IPS-18a (cell line): ENCODE measurements at regions not wholly inside any gene's neighbourhood (a gene's known extent, or its start where the extent isn't known, plus 50 kb on each side); places are given as distances from the start of the nearest gene placed in this dataset.

Experiments
- H3K27ac ChIP-seq: one replicate; pipeline ENCODE4 v1.5.1; 2013; ENCODE audit warnings: low read length
- H3K27me3 ChIP-seq: one replicate; pipeline ENCODE4 v1.6.1; 2013; ENCODE audit warnings: mild to moderate bottlenecking, low read length; ENCODE audit not compliant: control insufficient read depth, insufficient read depth
- H3K36me3 ChIP-seq: one replicate; pipeline ENCODE4 v1.6.1; 2013; ENCODE audit warnings: low read depth, low read length; ENCODE audit not compliant: control insufficient read depth
- H3K4me1 ChIP-seq: one replicate; pipeline ENCODE4 v1.6.1; 2013; ENCODE audit warnings: low read depth, low read length; ENCODE audit not compliant: control insufficient read depth
- H3K4me3 ChIP-seq: one replicate; pipeline ENCODE4 v1.5.1; 2013; ENCODE audit warnings: low read length
- H3K9ac ChIP-seq: one replicate; pipeline ENCODE4 v1.6.1; 2013; ENCODE audit warnings: mild to moderate bottlenecking, low read length, moderate library complexity
- H3K9me3 ChIP-seq: one replicate; pipeline ENCODE4 v1.6.1; 2013; ENCODE audit warnings: low read depth, low read length; ENCODE audit not compliant: control insufficient read depth

GRCh38 chr17:52495646-52496045 is 337.1 kb upstream of the CA10 start:
- H3K27ac ChIP-seq: no peak overlapping the region
- H3K9me3 ChIP-seq: no peaks in the 10 kb centered on the region
- no peaks in the 10 kb centered on the region for H3K4me1 ChIP-seq
- no peak overlapping the region for H3K9ac ChIP-seq
- H3K27me3 ChIP-seq: no peaks in the 10 kb centered on the region
- H3K4me3 ChIP-seq: no peak overlapping the region
- no peaks in the 10 kb centered on the region for H3K36me3 ChIP-seq

DNA sequence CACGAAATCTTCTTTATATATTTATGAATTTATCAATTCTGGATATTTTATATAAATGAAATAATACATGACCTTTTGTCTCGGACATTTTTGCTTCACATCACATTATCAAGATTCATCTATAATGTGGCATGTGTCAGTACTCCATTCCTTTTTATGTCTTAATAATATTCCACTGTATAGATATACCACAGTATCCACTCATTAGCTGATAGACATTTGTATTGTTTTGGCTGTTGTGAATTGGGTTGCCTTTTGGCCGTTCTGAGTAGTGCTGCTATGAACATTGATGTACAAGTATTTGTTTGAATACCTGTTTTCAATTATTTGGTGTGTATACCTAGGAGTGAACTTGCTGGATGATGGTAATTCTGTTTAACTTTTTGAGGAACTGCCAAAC is 323.8 kb upstream of the CA10 start:
- Histone ChIP-seq H3K9ac (no peak overlapping the region), H3K27ac (no peak overlapping the region), H3K9me3 (no peaks in the 10 kb centered on the region), H3K36me3 (no peaks in the 10 kb centered on the region), H3K4me1 (no peaks in the 10 kb centered on the region), H3K4me3 (no peak overlapping the region), H3K27me3 (no peaks in the 10 kb centered on the region)

GRCh38 chr17:52477824-52478699 is 319.5 kb upstream of the CA10 start:
- Histone ChIP-seq H3K9ac (no peak overlapping the region), H3K36me3 (no peaks in the 10 kb centered on the region), H3K4me1 (no peaks in the 10 kb centered on the region), H3K27ac (no peak overlapping the region), H3K9me3 (no peaks in the 10 kb centered on the region), H3K4me3 (no peak overlapping the region), H3K27me3 (no peaks in the 10 kb centered on the region)

DNA sequence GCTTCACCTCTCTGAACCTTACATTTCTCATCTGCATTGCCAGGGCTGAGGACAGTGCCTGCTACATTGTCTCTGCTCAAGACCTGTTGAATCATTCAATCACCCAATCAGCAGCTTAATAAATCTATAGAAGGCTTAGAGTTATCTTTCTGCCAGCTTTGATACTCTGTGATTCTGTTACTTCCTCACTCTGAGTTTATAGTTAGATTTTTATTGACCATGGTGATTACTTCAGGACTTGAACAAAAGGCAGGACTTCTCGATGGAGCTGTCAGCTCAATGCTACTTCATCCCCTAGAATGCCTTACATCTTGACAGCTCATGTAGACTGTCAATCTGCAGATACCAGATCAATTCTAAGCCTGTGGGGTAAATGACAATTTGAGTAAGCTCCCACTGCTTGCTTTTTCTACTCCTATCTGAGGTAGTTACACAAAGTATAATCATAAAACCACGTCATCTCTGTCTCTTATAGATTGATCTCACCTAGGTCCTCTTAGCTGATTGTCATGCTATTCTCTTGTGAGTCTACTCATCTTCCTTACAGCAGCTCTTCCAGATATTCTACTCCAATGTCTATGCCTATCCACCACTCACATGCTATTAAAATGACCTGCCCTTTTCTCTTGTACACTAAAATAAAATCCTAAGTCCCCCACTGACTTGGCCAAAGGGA is 318.3 kb upstream of the CA10 start:
- Histone ChIP-seq H3K9me3 (no peaks in the 10 kb centered on the region), H3K27ac (no peak overlapping the region), H3K27me3 (no peaks in the 10 kb centered on the region), H3K36me3 (no peaks in the 10 kb centered on the region), H3K4me3 (no peak overlapping the region), H3K4me1 (no peaks in the 10 kb centered on the region), H3K9ac (no peak overlapping the region)

DNA sequence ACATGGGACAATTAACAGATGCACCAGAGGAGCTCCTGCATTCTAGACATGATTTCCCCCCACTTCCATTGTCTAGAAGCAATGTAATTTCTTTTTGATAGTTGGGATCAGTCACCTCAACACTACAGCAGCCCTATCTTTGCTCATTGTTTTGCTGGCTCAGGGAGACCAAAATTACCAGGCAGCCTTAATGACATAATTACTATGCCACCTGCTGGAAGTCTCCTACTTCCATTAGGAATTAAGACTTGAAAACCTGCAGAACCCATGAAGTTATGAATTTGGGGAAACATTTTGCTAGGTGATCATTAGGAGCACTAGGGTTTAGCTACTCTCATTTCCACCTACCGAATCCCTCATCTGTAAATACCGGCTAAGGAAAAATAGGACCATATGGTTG is 312.0 kb upstream of the CA10 start:
- Histone ChIP-seq H3K9me3 (no peaks in the 10 kb centered on the region), H3K9ac (no peak overlapping the region), H3K4me1 (no peaks in the 10 kb centered on the region), H3K4me3 (no peak overlapping the region), H3K27ac (no peak overlapping the region), H3K27me3 (no peaks in the 10 kb centered on the region), H3K36me3 (no peaks in the 10 kb centered on the region)

- Histone ChIP-seq H3K27ac (no peak overlapping the region), H3K9ac (no peak overlapping the region), H3K36me3 (no peaks in the 10 kb centered on the region), H3K4me1 (no peaks in the 10 kb centered on the region), H3K27me3 (no peaks in the 10 kb centered on the region), H3K4me3 (no peak overlapping the region), H3K9me3 (no peaks in the 10 kb centered on the region)
Observed at GRCh38 chr17:52465407-52465806, 306.9 kb upstream of the CA10 start.

GRCh38 chr17:52451294-52451861 is 292.9 kb upstream of the CA10 start:
- Histone ChIP-seq H3K27me3 (no peaks in the 10 kb centered on the region), H3K36me3 (no peaks in the 10 kb centered on the region), H3K4me3 (no peak overlapping the region), H3K9me3 (no peaks in the 10 kb centered on the region), H3K4me1 (peaks cover 10% of the 10 kb centered on the region), H3K27ac (no peak overlapping the region), H3K9ac (no peak overlapping the region)

DNA sequence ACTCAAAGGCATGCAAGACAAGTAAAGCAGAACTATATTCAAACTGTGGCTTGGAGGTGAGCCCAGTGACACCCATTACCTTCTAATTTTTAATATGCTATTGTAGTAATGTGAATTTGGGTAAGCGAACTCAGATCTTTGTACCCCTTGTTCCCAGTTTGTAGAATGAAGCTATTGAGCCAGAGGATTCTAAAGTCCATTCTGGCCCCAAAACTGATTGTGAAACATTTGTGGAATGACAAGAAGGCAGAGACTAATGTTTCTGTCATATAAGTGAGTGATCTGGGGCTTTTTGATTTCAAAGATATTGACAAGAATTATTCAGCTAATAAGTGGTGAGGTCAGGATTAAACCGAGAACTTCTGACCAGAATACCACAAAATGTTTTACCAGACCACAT is 283.8 kb upstream of the CA10 start:
- Histone ChIP-seq H3K36me3 (no peaks in the 10 kb centered on the region), H3K4me1 (no peaks in the 10 kb centered on the region), H3K4me3 (no peak overlapping the region), H3K27ac (no peak overlapping the region), H3K9ac (no peak overlapping the region), H3K27me3 (no peaks in the 10 kb centered on the region), H3K9me3 (no peaks in the 10 kb centered on the region)

- Histone ChIP-seq H3K9me3 (no peaks in the 10 kb centered on the region), H3K4me1 (no peaks in the 10 kb centered on the region), H3K27ac (no peak overlapping the region), H3K9ac (no peak overlapping the region), H3K27me3 (no peaks in the 10 kb centered on the region), H3K36me3 (no peaks in the 10 kb centered on the region), H3K4me3 (no peak overlapping the region)
Observed at GRCh38 chr17:52420555-52421078, 262.1 kb upstream of the CA10 start.

DNA sequence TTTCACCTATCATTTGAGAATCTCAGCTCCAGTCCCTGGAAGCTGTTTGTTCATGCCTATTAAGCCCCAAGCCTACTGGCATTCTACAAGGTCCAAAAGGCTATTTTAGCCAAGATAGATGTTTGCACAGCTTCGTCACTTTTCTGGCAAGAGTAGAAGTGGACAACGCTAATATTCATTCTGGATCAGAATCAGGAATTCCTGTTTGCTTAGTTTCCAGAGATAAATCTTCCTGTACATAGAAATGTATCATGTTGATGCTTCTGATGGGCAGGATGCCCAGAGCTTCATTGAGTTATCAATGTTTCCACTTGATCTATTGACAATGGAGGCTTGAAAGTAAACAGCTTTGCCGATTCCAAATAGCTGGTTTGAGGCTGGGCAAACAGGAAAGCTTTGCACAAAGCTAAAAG is 260.7 kb upstream of the CA10 start:
- Histone ChIP-seq H3K36me3 (no peaks in the 10 kb centered on the region), H3K4me1 (no peaks in the 10 kb centered on the region), H3K4me3 (no peak overlapping the region), H3K27me3 (no peaks in the 10 kb centered on the region), H3K9me3 (no peaks in the 10 kb centered on the region), H3K9ac (no peak overlapping the region), H3K27ac (no peak overlapping the region)

DNA sequence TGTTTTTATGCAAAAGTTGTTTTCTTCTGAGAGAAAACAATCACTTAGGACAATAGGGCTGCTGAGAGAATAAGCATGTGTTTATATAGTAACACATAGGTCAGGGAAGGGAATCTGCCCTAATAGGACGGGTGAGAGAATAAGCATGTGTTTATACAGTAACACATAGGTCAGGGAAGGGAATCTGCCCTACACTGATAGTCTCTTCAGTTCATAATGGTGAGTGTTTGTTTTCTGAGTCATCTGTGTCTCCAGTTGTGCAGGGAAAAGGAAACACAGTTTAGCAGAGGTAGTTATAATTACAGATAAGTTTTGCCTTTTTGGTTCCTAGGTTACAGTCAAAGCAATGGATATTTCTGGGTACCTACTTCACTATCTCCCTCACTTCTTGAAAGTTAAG is 252.3 kb upstream of the CA10 start:
- no peak overlapping the region for H3K4me3 ChIP-seq
- H3K9ac ChIP-seq: no peak overlapping the region
- no peak overlapping the region for H3K27ac ChIP-seq
- H3K36me3 ChIP-seq: no peaks in the 10 kb centered on the region
- no peaks in the 10 kb centered on the region for H3K9me3 ChIP-seq
- no peaks in the 10 kb centered on the region for H3K27me3 ChIP-seq
- no peaks in the 10 kb centered on the region for H3K4me1 ChIP-seq
